Neutrophil (primary cell): ENCODE measurements at regions not wholly inside any gene's neighbourhood (a gene's known extent, or its start where the extent isn't known, plus 50 kb on each side); places are given as distances from the start of the nearest gene placed in this dataset.

Source experiments
- H3K27ac ChIP-seq: fragments of 200-600 bp; sonication (generic); 2 replicates; pipeline ENCODE4 v1.5.1; 2016; ENCODE audit warnings: mild to moderate bottlenecking, moderate library complexity
- H3K27me3 ChIP-seq: fragments of 200-600 bp; sonication (generic); 2 replicates; pipeline ENCODE4 v1.6.0; 2016; ENCODE audit warnings: mild to moderate bottlenecking
- H3K36me3 ChIP-seq: fragments of 200-600 bp; sonication (generic); 2 replicates; pipeline ENCODE4 v1.5.1; 2017
- H3K4me1 ChIP-seq, 2 experiments: fragments of 200-600 bp in 1 of 2; sonication (generic) in 1 of 2; 1 replicate in 1 of 2; 2 replicates in 1 of 2; pipeline versions ENCODE4 v1.5.1 to v1.6.1; 2013 to 2016; ENCODE audit warnings: low read depth in 1 of 2, low read length in 1 of 2, mild to moderate bottlenecking in 1 of 2, moderate library complexity in 1 of 2; ENCODE audit not compliant: control insufficient read depth in 1 of 2, insufficient read depth in 1 of 2
- H3K4me3 ChIP-seq, 2 experiments: fragments of 200-600 bp in 1 of 2; sonication (generic) in 1 of 2; 1 replicate in 1 of 2; 2 replicates in 1 of 2; pipeline ENCODE4 v1.5.1; 2013 to 2016; ENCODE audit warnings: low read depth in 1 of 2, low read length in 1 of 2, mild to moderate bottlenecking in 1 of 2, moderate library complexity in 1 of 2
- H3K9me3 ChIP-seq: fragments of 200-600 bp; sonication (generic); 2 replicates; pipeline ENCODE4 v1.5.1; 2016
- TF ChIP-seq, protein P1 (sequence below): fragments of 200-600 bp; sonication (generic); IDR thresholded peaks from 2 replicates; pipeline ENCODE4 v1.5.1; 2016; ENCODE audit warnings: antibody characterized with exemption

DNA sequence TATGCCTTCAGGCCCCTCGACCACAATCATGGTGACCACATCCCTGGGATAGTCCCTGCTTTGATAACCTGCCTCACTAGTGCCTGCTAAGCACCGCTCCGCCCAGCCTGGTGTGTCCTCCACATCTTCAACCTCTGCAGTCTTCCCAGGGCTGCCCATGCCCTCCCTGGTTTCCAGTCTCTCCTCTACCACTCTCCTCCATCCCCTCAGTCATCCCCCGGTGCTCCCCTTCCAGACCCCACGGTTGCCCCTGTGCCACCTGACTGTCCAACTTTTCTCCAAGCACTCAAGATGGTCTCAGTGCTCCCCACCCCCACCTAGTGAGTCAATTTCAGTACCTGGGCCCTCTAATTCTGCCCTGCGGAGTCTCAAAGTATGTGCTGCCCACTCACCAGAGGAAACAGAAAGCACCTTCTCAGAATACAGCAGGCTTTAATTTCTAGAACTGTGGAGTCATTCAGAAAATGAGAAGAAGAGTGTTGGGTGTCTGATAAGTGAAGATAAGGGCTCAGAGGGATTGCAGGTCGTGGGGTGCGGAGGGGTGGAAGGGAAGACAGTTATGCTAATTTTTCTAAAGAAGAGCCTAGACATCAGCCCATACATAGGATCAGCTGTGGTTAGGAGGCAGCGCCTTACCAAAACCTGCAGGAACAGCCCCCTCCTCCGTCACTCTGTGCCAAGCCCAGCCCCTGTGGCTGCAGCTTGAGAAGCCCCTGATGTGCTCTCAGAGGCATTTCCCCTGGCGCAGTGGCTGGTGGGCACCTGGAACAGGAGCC lies 53.6 kb upstream of the CAB39 start:
- peak overlapping the region; percentile 10 to 38 for H3K4me3 ChIP-seq
- H3K36me3 ChIP-seq = no peaks in the 10 kb centered on the region
- H3K27ac ChIP-seq = peak overlapping the region; percentile 83
- peaks cover 60 to 68% of the 10 kb centered on the region in 2 experiments for H3K4me1 ChIP-seq
- H3K27me3 ChIP-seq = no peaks in the 10 kb centered on the region
- no peaks in the 10 kb centered on the region for H3K9me3 ChIP-seq
- TF ChIP-seq, protein P1, sequence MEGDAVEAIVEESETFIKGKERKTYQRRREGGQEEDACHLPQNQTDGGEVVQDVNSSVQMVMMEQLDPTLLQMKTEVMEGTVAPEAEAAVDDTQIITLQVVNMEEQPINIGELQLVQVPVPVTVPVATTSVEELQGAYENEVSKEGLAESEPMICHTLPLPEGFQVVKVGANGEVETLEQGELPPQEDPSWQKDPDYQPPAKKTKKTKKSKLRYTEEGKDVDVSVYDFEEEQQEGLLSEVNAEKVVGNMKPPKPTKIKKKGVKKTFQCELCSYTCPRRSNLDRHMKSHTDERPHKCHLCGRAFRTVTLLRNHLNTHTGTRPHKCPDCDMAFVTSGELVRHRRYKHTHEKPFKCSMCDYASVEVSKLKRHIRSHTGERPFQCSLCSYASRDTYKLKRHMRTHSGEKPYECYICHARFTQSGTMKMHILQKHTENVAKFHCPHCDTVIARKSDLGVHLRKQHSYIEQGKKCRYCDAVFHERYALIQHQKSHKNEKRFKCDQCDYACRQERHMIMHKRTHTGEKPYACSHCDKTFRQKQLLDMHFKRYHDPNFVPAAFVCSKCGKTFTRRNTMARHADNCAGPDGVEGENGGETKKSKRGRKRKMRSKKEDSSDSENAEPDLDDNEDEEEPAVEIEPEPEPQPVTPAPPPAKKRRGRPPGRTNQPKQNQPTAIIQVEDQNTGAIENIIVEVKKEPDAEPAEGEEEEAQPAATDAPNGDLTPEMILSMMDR = no peak

DNA sequence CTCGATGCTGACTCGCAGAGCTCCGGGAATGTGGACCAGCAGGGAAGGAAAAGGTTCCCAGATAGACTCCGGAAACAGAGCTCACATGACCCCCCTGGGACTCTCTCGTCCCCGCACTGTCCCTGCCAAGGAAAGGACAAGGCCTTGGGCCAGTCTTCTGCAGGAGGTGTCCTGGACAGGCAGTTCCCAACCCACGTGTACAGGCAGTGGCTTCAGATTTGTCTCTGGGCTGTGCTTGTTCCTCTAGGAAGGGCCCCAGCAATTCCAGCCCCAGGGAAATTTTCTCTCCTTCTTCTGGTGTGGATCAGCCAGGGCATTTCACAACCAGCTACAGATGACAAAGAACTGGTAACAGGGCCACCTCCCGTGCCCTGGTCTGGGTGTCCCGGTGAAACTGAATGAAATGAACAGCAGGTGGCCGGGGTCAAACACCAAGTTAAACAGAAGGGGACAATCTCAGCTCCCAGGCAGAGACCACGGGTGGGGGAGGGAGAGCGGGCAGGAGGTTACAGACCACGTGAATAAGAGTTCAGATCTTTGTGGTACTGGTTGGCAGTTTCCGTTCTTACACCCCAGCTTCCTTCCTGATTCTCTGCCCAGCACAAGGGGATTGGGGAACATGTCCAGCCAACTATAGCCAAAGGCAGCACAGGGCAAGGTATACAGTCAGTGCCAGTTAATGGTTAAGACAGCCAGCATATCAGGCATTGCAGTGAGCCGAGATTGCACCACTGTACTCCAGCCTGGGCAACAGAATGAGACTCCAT lies 52.2 kb upstream of the CAB39 start:
- peak overlapping the region; percentile 37 to 38 for H3K4me3 ChIP-seq
- no peaks in the 10 kb centered on the region for H3K27me3 ChIP-seq
- H3K36me3 ChIP-seq = no peaks in the 10 kb centered on the region
- H3K9me3 ChIP-seq = no peaks in the 10 kb centered on the region
- H3K4me1 ChIP-seq = peaks cover 74 to 82% of the 10 kb centered on the region in 2 experiments
- H3K27ac ChIP-seq = peak overlapping the region; percentile 83
- TF ChIP-seq, protein P1 = no peak

DNA sequence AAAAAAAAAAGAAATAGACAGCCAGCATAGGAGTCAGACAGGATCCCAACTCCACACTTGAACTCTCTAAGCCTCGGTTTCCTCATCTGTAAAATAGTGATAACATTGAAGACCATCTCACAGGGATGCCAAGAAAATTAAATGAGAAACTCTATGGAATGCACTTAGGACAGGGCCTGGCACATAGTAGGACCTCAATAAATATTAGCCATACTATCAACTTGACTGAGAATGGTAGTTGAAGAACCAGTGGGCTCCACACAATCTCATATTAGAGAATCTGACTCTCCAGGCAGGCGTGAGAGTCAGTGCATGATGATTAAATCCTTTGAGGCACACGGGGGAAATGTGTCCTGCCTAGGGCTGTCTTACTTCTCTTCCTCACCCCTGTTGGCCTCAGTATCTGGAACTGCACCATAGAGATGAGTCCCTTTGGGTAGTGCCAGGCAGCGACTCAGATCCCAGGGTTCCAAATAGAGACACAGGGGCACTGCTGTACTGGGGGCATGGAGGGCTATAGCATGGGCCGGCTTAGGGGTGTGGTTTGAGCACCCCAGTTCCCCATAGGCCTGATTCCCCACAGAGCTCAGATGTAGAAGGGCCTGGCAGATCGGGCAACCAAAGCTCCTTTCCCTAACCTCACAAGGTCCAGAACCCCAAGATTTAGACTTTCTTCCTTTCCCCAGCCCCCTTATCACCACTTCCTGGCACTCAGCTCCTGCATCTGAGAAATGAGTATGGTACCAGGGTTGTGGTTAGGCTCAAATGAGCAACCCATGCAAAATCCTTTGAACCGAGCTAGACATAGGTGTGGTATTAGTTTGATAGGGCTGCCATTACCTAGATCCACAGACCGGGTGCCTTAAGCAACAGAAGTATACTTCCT lies 51.3 kb upstream of the CAB39 start:
- H3K9me3 ChIP-seq = no peaks in the 10 kb centered on the region
- TF ChIP-seq, protein P1 = no peak
- peaks cover 82 to 91% of the 10 kb centered on the region in 2 experiments for H3K4me1 ChIP-seq
- peak overlapping the region; percentile 83 for H3K27ac ChIP-seq
- no peaks in the 10 kb centered on the region for H3K36me3 ChIP-seq
- peak overlapping the region in 1 of 2 experiments; percentile 38 for H3K4me3 ChIP-seq
- H3K27me3 ChIP-seq = no peaks in the 10 kb centered on the region
